ENCODE measurements at regions not wholly inside any gene's neighbourhood (a gene's known extent, or its start where the extent isn't known, plus 50 kb on each side); places are given as distances from the start of the nearest gene placed in this dataset.

- TF ChIP-seq CTCF (IDR thresholded peaks at IDR 0.05): no peak
- no peak for TF ChIP-seq POLR2AphosphoS5 (IDR thresholded peaks at IDR 0.05)
- TF ChIP-seq POLR2A (IDR thresholded peaks at IDR 0.05): no peak
- TF ChIP-seq EP300 (IDR thresholded peaks at IDR 0.05): no peak
- DNase-seq (ENCODE audit: low spot score in 2 of 2): no peak
- Histone ChIP-seq H3K27me3 (peaks cover 7% of the 10 kb centered on the region), H3K36me3 (no peaks in the 10 kb centered on the region), H3K27ac (no peak overlapping the region), H3K9me3 (no peaks in the 10 kb centered on the region), H3K4me1 (peaks cover 6% of the 10 kb centered on the region), H3K4me3 (no peak overlapping the region)
- WGBS: 87% methylated on average over 11 of the region's 11 CpGs
These were observed 290.7 kb downstream of the SOX11 start for GRCh38 chr2:5982903-5983265.

DNA sequence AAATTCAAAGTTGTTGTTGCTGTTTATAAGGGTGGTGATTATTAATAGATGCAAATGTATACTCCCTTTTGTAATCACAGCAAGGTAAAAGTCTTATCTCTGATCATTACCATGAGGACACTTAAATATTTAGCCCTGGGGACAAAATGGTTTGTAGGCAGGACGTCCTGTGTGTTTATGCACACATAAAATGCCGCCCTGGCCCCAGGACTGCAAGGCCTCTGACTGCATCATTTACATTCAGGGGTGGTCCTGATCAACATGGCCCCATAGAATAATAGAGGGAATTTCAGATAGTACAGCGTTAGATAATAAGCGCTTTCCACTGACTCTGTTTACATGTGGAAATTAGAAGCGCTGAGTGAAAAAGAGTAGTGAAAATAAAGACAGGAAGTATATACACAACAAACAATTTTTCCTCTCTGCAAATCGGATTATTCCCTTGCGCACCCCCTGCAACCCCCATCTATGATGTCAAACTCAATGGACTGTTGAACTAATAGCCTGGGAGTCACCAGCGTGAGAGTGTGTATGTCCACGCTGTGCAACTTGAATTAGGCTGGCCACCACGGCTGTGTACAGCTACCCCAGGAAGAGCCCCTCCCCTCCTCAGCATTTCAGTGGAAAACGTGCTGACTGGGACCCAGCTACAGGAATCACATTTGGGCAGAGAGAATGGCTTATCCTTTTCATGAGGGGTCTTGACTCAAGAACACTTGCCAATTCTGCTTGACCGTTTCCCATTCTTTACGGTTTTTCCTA is 291.5 kb downstream of the SOX11 start:
- H3K4me1 ChIP-seq: peaks cover 6% of the 10 kb centered on the region
- no peak overlapping the region for H3K27ac ChIP-seq
- no peaks in the 10 kb centered on the region for H3K9me3 ChIP-seq
- H3K4me3 ChIP-seq: no peak overlapping the region
- DNase-seq (ENCODE audit: low spot score in 2 of 2): no peak
- WGBS: 85% methylated on average over 13 of the region's 13 CpGs
- H3K27me3 ChIP-seq: peaks cover 7% of the 10 kb centered on the region
- no peaks in the 10 kb centered on the region for H3K36me3 ChIP-seq
- TF ChIP-seq EP300 (IDR thresholded peaks at IDR 0.05) (no peak), CTCF (IDR thresholded peaks at IDR 0.05) (no peak), POLR2AphosphoS5 (IDR thresholded peaks at IDR 0.05) (no peak), POLR2A (IDR thresholded peaks at IDR 0.05) (no peak)

GRCh38 chr2:5984273-5984655 is 292.1 kb downstream of the SOX11 start:
- H3K27ac ChIP-seq: no peak overlapping the region
- WGBS: 77% methylated on average over 2 of the region's 2 CpGs
- DNase-seq (ENCODE audit: low spot score in 2 of 2): no peak
- H3K4me1 ChIP-seq: peaks cover 6% of the 10 kb centered on the region
- H3K27me3 ChIP-seq: peaks cover 7% of the 10 kb centered on the region
- TF ChIP-seq EP300 (IDR thresholded peaks at IDR 0.05): no peak
- no peak for TF ChIP-seq POLR2AphosphoS5 (IDR thresholded peaks at IDR 0.05)
- no peak for TF ChIP-seq POLR2A (IDR thresholded peaks at IDR 0.05)
- no peak for TF ChIP-seq CTCF (IDR thresholded peaks at IDR 0.05)
- H3K9me3 ChIP-seq: no peaks in the 10 kb centered on the region
- H3K36me3 ChIP-seq: no peaks in the 10 kb centered on the region
- no peak overlapping the region for H3K4me3 ChIP-seq

- H3K27ac ChIP-seq: no peak overlapping the region
- no peak for DNase-seq (ENCODE audit: low spot score in 2 of 2)
- 93% methylated on average over 5 of the region's 6 CpGs for WGBS
- no peak for TF ChIP-seq EP300 (IDR thresholded peaks at IDR 0.05)
- no peak for TF ChIP-seq POLR2AphosphoS5 (IDR thresholded peaks at IDR 0.05)
- H3K27me3 ChIP-seq: peaks cover 7% of the 10 kb centered on the region
- no peaks in the 10 kb centered on the region for H3K9me3 ChIP-seq
- H3K4me3 ChIP-seq: no peak overlapping the region
- H3K36me3 ChIP-seq: no peaks in the 10 kb centered on the region
- H3K4me1 ChIP-seq: peaks cover 6% of the 10 kb centered on the region
These were observed 292.8 kb downstream of the SOX11 start for GRCh38 chr2:5984946-5985345.

- no peak for DNase-seq (ENCODE audit: low spot score in 2 of 2)
- Histone ChIP-seq H3K27me3 (peaks cover 4% of the 10 kb centered on the region), H3K9me3 (no peaks in the 10 kb centered on the region), H3K4me3 (no peak overlapping the region), H3K27ac (no peak overlapping the region), H3K4me1 (peaks cover 6% of the 10 kb centered on the region), H3K36me3 (no peaks in the 10 kb centered on the region)
- WGBS: 89% methylated on average over 18 of the region's 18 CpGs
- TF ChIP-seq CTCF (IDR thresholded peaks at IDR 0.05) (no peak), POLR2AphosphoS5 (IDR thresholded peaks at IDR 0.05) (no peak), EP300 (IDR thresholded peaks at IDR 0.05) (no peak), POLR2A (IDR thresholded peaks at IDR 0.05) (no peak)
These were observed 293.6 kb downstream of the SOX11 start for GRCh38 chr2:5985536-5986385.
